ENCODE measurements at regions not wholly inside any gene's neighbourhood (a gene's known extent, or its start where the extent isn't known, plus 50 kb on each side); places are given as distances from the start of the nearest gene placed in this dataset.

DNA sequence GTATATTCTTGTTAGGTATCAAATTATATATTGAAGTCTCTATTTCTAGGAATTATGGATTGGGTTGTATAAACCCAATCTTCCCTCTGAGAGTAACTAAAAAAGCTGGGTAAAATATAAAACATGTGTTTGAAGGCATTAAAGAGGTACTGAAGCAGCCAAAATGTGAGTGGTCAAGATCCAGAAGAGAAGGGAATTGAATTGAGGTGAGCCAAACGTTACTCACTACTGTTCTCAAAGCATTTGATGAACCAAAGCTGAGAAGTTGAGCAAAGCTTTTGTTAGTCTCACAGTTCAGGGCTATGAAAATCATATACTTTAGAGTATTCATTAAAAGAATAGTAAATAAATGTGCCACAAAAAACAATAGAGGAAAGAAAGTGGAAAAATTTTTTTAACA lies 365.8 kb downstream of the BCKDHB start:
- TF ChIP-seq TAF1 (conservative IDR thresholded peaks at IDR 0.05): no peak
- TF ChIP-seq, protein P1, sequence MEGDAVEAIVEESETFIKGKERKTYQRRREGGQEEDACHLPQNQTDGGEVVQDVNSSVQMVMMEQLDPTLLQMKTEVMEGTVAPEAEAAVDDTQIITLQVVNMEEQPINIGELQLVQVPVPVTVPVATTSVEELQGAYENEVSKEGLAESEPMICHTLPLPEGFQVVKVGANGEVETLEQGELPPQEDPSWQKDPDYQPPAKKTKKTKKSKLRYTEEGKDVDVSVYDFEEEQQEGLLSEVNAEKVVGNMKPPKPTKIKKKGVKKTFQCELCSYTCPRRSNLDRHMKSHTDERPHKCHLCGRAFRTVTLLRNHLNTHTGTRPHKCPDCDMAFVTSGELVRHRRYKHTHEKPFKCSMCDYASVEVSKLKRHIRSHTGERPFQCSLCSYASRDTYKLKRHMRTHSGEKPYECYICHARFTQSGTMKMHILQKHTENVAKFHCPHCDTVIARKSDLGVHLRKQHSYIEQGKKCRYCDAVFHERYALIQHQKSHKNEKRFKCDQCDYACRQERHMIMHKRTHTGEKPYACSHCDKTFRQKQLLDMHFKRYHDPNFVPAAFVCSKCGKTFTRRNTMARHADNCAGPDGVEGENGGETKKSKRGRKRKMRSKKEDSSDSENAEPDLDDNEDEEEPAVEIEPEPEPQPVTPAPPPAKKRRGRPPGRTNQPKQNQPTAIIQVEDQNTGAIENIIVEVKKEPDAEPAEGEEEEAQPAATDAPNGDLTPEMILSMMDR (IDR thresholded peaks at IDR 0.05; ENCODE audit: low read depth, low read length, missing input control): no peak
- TF ChIP-seq, protein P2, sequence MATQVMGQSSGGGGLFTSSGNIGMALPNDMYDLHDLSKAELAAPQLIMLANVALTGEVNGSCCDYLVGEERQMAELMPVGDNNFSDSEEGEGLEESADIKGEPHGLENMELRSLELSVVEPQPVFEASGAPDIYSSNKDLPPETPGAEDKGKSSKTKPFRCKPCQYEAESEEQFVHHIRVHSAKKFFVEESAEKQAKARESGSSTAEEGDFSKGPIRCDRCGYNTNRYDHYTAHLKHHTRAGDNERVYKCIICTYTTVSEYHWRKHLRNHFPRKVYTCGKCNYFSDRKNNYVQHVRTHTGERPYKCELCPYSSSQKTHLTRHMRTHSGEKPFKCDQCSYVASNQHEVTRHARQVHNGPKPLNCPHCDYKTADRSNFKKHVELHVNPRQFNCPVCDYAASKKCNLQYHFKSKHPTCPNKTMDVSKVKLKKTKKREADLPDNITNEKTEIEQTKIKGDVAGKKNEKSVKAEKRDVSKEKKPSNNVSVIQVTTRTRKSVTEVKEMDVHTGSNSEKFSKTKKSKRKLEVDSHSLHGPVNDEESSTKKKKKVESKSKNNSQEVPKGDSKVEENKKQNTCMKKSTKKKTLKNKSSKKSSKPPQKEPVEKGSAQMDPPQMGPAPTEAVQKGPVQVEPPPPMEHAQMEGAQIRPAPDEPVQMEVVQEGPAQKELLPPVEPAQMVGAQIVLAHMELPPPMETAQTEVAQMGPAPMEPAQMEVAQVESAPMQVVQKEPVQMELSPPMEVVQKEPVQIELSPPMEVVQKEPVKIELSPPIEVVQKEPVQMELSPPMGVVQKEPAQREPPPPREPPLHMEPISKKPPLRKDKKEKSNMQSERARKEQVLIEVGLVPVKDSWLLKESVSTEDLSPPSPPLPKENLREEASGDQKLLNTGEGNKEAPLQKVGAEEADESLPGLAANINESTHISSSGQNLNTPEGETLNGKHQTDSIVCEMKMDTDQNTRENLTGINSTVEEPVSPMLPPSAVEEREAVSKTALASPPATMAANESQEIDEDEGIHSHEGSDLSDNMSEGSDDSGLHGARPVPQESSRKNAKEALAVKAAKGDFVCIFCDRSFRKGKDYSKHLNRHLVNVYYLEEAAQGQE (IDR thresholded peaks at IDR 0.05): no peak
- no peak for TF ChIP-seq RAD21 (IDR thresholded peaks at IDR 0.05)
- TF ChIP-seq JUND (IDR thresholded peaks at IDR 0.05): no peak
- TF ChIP-seq, protein P3, sequence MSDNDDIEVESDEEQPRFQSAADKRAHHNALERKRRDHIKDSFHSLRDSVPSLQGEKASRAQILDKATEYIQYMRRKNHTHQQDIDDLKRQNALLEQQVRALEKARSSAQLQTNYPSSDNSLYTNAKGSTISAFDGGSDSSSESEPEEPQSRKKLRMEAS (IDR thresholded peaks at IDR 0.05): no peak
- no peak for TF ChIP-seq GABPA (IDR thresholded peaks at IDR 0.05 in 1 of 2, conservative IDR thresholded peaks at IDR 0.05 in 1 of 2)
- TF ChIP-seq, protein P4, sequence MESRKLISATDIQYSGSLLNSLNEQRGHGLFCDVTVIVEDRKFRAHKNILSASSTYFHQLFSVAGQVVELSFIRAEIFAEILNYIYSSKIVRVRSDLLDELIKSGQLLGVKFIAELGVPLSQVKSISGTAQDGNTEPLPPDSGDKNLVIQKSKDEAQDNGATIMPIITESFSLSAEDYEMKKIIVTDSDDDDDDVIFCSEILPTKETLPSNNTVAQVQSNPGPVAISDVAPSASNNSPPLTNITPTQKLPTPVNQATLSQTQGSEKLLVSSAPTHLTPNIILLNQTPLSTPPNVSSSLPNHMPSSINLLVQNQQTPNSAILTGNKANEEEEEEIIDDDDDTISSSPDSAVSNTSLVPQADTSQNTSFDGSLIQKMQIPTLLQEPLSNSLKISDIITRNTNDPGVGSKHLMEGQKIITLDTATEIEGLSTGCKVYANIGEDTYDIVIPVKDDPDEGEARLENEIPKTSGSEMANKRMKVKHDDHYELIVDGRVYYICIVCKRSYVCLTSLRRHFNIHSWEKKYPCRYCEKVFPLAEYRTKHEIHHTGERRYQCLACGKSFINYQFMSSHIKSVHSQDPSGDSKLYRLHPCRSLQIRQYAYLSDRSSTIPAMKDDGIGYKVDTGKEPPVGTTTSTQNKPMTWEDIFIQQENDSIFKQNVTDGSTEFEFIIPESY (IDR thresholded peaks at IDR 0.05): no peak
- no peak for TF ChIP-seq EGR1 (IDR thresholded peaks at IDR 0.05; ENCODE audit: low read depth in 2 of 2)
- TF ChIP-seq, protein P5, sequence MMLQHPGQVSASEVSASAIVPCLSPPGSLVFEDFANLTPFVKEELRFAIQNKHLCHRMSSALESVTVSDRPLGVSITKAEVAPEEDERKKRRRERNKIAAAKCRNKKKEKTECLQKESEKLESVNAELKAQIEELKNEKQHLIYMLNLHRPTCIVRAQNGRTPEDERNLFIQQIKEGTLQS (IDR thresholded peaks at IDR 0.05): no peak
- TF ChIP-seq NR2F2 (IDR thresholded peaks at IDR 0.05): no peak
